ENCODE measurements at regions not wholly inside any gene's neighbourhood (a gene's known extent, or its start where the extent isn't known, plus 50 kb on each side); places are given as distances from the start of the nearest gene placed in this dataset.

DNA sequence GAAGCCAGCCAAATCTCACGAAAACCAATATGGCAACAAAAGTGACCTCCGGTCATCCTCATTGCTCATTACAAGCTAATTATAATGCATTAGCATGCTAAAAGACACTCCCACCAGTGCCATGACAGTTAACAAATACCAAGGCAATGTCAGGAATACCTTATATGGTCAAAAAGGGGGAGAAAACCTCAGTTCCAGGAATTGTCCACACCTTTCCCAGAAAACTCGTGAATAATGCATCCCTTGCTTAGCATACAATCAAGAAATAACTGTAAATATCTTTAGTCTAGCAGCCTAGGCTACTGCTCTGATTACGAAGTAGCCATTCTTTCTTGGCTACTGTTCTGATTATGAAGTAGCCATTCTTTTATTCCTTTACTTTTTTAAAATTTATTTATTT lies 112.5 kb upstream of the FKBP1C start:
- TF ChIP-seq, protein P1, sequence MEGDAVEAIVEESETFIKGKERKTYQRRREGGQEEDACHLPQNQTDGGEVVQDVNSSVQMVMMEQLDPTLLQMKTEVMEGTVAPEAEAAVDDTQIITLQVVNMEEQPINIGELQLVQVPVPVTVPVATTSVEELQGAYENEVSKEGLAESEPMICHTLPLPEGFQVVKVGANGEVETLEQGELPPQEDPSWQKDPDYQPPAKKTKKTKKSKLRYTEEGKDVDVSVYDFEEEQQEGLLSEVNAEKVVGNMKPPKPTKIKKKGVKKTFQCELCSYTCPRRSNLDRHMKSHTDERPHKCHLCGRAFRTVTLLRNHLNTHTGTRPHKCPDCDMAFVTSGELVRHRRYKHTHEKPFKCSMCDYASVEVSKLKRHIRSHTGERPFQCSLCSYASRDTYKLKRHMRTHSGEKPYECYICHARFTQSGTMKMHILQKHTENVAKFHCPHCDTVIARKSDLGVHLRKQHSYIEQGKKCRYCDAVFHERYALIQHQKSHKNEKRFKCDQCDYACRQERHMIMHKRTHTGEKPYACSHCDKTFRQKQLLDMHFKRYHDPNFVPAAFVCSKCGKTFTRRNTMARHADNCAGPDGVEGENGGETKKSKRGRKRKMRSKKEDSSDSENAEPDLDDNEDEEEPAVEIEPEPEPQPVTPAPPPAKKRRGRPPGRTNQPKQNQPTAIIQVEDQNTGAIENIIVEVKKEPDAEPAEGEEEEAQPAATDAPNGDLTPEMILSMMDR (conservative IDR thresholded peaks at IDR 0.05; ENCODE audit: low read depth, low read length): no peak
- TF ChIP-seq POLR2A (IDR thresholded peaks at IDR 0.05; ENCODE audit: low read depth, low read length): no peak
- no peak for TF ChIP-seq RFX5 (IDR thresholded peaks at IDR 0.05; ENCODE audit: low read depth, low read length)
- TF ChIP-seq SMC3 (IDR thresholded peaks at IDR 0.05; ENCODE audit: low read depth, low read length): no peak
- TF ChIP-seq RAD21 (IDR thresholded peaks at IDR 0.05; ENCODE audit: low read length): no peak
- TF ChIP-seq, protein P2, sequence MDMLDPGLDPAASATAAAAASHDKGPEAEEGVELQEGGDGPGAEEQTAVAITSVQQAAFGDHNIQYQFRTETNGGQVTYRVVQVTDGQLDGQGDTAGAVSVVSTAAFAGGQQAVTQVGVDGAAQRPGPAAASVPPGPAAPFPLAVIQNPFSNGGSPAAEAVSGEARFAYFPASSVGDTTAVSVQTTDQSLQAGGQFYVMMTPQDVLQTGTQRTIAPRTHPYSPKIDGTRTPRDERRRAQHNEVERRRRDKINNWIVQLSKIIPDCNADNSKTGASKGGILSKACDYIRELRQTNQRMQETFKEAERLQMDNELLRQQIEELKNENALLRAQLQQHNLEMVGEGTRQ (IDR thresholded peaks at IDR 0.05; ENCODE audit: low read depth, low read length): no peak
- TF ChIP-seq NFE2L2 (IDR thresholded peaks at IDR 0.05; ENCODE audit: low read depth, low read length): no peak
- TF ChIP-seq BHLHE40 (IDR thresholded peaks at IDR 0.05; ENCODE audit: low read depth, low read length): no peak
- no peak for TF ChIP-seq RCOR1 (IDR thresholded peaks at IDR 0.05; ENCODE audit: insufficient replicate concordance, low read length)
- TF ChIP-seq FOS (IDR thresholded peaks at IDR 0.05; ENCODE audit: low read depth, low read length): no peak
- TF ChIP-seq CHD1 (IDR thresholded peaks at IDR 0.05; ENCODE audit: low read depth, low read length): no peak

Data from IMR-90 (cell line).